ENCODE measurements at regions not wholly inside any gene's neighbourhood (a gene's known extent, or its start where the extent isn't known, plus 50 kb on each side); places are given as distances from the start of the nearest gene placed in this dataset.
"Not testable (repeated sequence)": the region's sequence is repeated elsewhere in the genome, so short reads cannot be mapped to it uniquely, and the experiment has no call there.

GRCh38 chrX:69055193-69055592 lies 110.1 kb downstream of the PJA1 start:
- TF ChIP-seq CTCF (IDR thresholded peaks at IDR 0.05) = no peak
- H3K4me3 ChIP-seq = no peak overlapping the region
- no peaks in the 10 kb centered on the region for H3K9me3 ChIP-seq
- no peak for DNase-seq
- no peak for ATAC-seq
- intact Hi-C loops (cut with DNase I) = no loop called here
- no peak overlapping the region for H3K27ac ChIP-seq
- 64 to 92% (median 89%) methylated on average over 3 of the region's 3 CpGs for WGBS, 3 donors
- no peaks in the 10 kb centered on the region for H3K4me1 ChIP-seq
- H3K27me3 ChIP-seq (ENCODE audit: insufficient read depth in 3 of 3, low read length in 2 of 3) = peaks cover 0 to 8% (median 0%) of the 10 kb centered on the region in 3 donors
- H3K36me3 ChIP-seq (ENCODE audit: insufficient read depth in 1 of 2, low read depth in 1 of 2) = no peaks in the 10 kb centered on the region

GRCh38 chrX:69054497-69054896 lies 110.8 kb downstream of the PJA1 start:
- ATAC-seq; H3K9me3 ChIP-seq; H3K4me1 ChIP-seq; H3K4me3 ChIP-seq; DNase-seq; intact Hi-C loops (cut with DNase I); H3K27ac ChIP-seq; H3K36me3 ChIP-seq (ENCODE audit: insufficient read depth in 1 of 2, low read depth in 1 of 2): not testable (repeated sequence)
- WGBS, 3 donors = 87 to 93% (median 93%) methylated on average over 2 to 3 of the region's 3 CpGs
- H3K27me3 ChIP-seq (ENCODE audit: insufficient read depth in 3 of 3, low read length in 2 of 3) = peaks cover 0 to 12% (median 0%) of the 10 kb centered on the region in 3 donors

GRCh38 chrX:69051901-69052300 lies 113.4 kb downstream of the PJA1 start:
- Histone ChIP-seq H3K9me3 (no peaks in the 10 kb centered on the region), H3K27me3 (ENCODE audit: insufficient read depth in 3 of 3, low read length in 2 of 3) (peaks cover 0 to 28% (median 0%) of the 10 kb centered on the region in 3 donors), H3K4me3 (no peak overlapping the region), H3K27ac (no peak overlapping the region), H3K36me3 (ENCODE audit: insufficient read depth in 1 of 2, low read depth in 1 of 2) (no peaks in the 10 kb centered on the region), H3K4me1 (no peaks in the 10 kb centered on the region)
- 79 to 88% (median 86%) methylated on average over 3 of the region's 3 CpGs for WGBS, 3 donors
- no peak for ATAC-seq
- no peak for DNase-seq
- intact Hi-C loops (cut with DNase I) = no loop called here
- TF ChIP-seq CTCF (IDR thresholded peaks at IDR 0.05) = no peak

- WGBS, 3 donors = 71 to 95% (median 90%) methylated on average over 4 of the region's 4 CpGs
- ATAC-seq = no peak
- intact Hi-C loops (cut with DNase I) = no loop called here
Observed at GRCh38 chrX:69050051-69050765, 115.0 kb downstream of the PJA1 start.

More at GRCh38 chrX:69050051-69050765, 115.0 kb downstream of the PJA1 start:
- Histone ChIP-seq H3K9me3 (no peaks in the 10 kb centered on the region), H3K36me3 (ENCODE audit: insufficient read depth in 1 of 2, low read depth in 1 of 2) (no peaks in the 10 kb centered on the region), H3K27me3 (ENCODE audit: insufficient read depth in 3 of 3, low read length in 2 of 3) (peaks cover 0 to 28% (median 0%) of the 10 kb centered on the region in 3 donors), H3K27ac (no peak overlapping the region), H3K4me1 (no peaks in the 10 kb centered on the region), H3K4me3 (no peak overlapping the region)
- TF ChIP-seq CTCF (IDR thresholded peaks at IDR 0.05) = no peak
- no peak for DNase-seq

All from psoas muscle (tissue), 7 donors.